Chondrocyte (in vitro differentiated cells): ENCODE measurements at regions not wholly inside any gene's neighbourhood (a gene's known extent, or its start where the extent isn't known, plus 50 kb on each side); places are given as distances from the start of the nearest gene placed in this dataset.
"Not testable (repeated sequence)": the region's sequence is repeated elsewhere in the genome, so short reads cannot be mapped to it uniquely, and the experiment has no call there.

Experiments
- DNase-seq: peaks from one replicate; pipeline ENCODE4 v3.0.0; 2021; ENCODE audit warnings: mixed read lengths, low spot score
- H3K27ac Mint-ChIP-seq: one replicate; pipeline ENCODE4 v1.8.0; 2021; ENCODE audit warnings: mild to moderate bottlenecking, moderate library complexity, mixed read lengths; ENCODE audit not compliant: unreplicated experiment
- H3K27me3 Mint-ChIP-seq: 2 replicates; pipeline ENCODE4 v1.8.0; 2021; ENCODE audit warnings: low read depth, mixed read lengths
- H3K36me3 Mint-ChIP-seq: 2 replicates; pipeline ENCODE4 v1.8.0; 2021; ENCODE audit warnings: low read depth, mixed read lengths
- H3K4me1 Mint-ChIP-seq: 2 replicates; pipeline ENCODE4 v1.8.0; 2021; ENCODE audit warnings: low read depth, mild to moderate bottlenecking, mixed read lengths
- H3K4me3 Mint-ChIP-seq: one replicate; pipeline ENCODE4 v1.8.0; 2021; ENCODE audit warnings: mild to moderate bottlenecking, moderate library complexity, mixed read lengths; ENCODE audit not compliant: unreplicated experiment
- H3K9me3 Mint-ChIP-seq: 2 replicates; pipeline ENCODE4 v1.8.0; 2021; ENCODE audit warnings: low read depth, mixed read lengths
- CTCF ChIP-seq: fragments of 200-600 bp; sonication (generic); IDR thresholded peaks from 2 replicates; pipeline ENCODE4 v1.5.0; 2021; ENCODE audit warnings: antibody characterized with exemption, mild to moderate bottlenecking, moderate library complexity

- no peak overlapping the region for H3K4me3 Mint-ChIP-seq
- H3K9me3 Mint-ChIP-seq = no peaks in the 10 kb centered on the region
- no peaks in the 10 kb centered on the region for H3K27me3 Mint-ChIP-seq
- H3K4me1 Mint-ChIP-seq = no peaks in the 10 kb centered on the region
- DNase-seq = no peak
- no peak overlapping the region for H3K27ac Mint-ChIP-seq
- TF ChIP-seq CTCF = no peak
- H3K36me3 Mint-ChIP-seq = no peaks in the 10 kb centered on the region
Observed at GRCh38 chr5:103706939-103707682, 144.5 kb upstream of the NUDT12 start.

GRCh38 chr5:103703617-103704016 is 141.0 kb upstream of the NUDT12 start:
- Mint-ChIP-seq H3K4me3 (no peak overlapping the region), H3K4me1 (no peaks in the 10 kb centered on the region), H3K27me3 (no peaks in the 10 kb centered on the region), H3K27ac (no peak overlapping the region), H3K36me3 (no peaks in the 10 kb centered on the region), H3K9me3 (peaks cover 5% of the 10 kb centered on the region)
- DNase-seq = no peak
- TF ChIP-seq CTCF = no peak

GRCh38 chr5:103693517-103693916 is 130.9 kb upstream of the NUDT12 start:
- Mint-ChIP-seq H3K9me3 (no peaks in the 10 kb centered on the region), H3K27me3 (peaks cover 4% of the 10 kb centered on the region), H3K36me3 (no peaks in the 10 kb centered on the region), H3K4me1 (no peaks in the 10 kb centered on the region), H3K27ac (no peak overlapping the region), H3K4me3 (no peak overlapping the region)
- DNase-seq = no peak
- no peak for TF ChIP-seq CTCF

GRCh38 chr5:103690676-103691075 is 128.1 kb upstream of the NUDT12 start:
- H3K27ac Mint-ChIP-seq = no peak overlapping the region
- no peak for DNase-seq
- H3K4me3 Mint-ChIP-seq = no peak overlapping the region
- H3K27me3 Mint-ChIP-seq = no peaks in the 10 kb centered on the region
- TF ChIP-seq CTCF = no peak
- no peaks in the 10 kb centered on the region for H3K9me3 Mint-ChIP-seq
- H3K36me3 Mint-ChIP-seq = no peaks in the 10 kb centered on the region
- no peaks in the 10 kb centered on the region for H3K4me1 Mint-ChIP-seq

GRCh38 chr5:103679873-103680272 is 117.3 kb upstream of the NUDT12 start:
- no peak overlapping the region for H3K4me3 Mint-ChIP-seq
- no peak overlapping the region for H3K27ac Mint-ChIP-seq
- no peak for TF ChIP-seq CTCF
- no peaks in the 10 kb centered on the region for H3K36me3 Mint-ChIP-seq
- peaks cover 1% of the 10 kb centered on the region for H3K27me3 Mint-ChIP-seq
- H3K4me1 Mint-ChIP-seq = peaks cover 14% of the 10 kb centered on the region
- peaks cover 3% of the 10 kb centered on the region for H3K9me3 Mint-ChIP-seq
- DNase-seq = no peak

GRCh38 chr5:103676198-103676597 is 113.6 kb upstream of the NUDT12 start:
- not testable (repeated sequence) for H3K36me3 Mint-ChIP-seq, H3K9me3 Mint-ChIP-seq, H3K27me3 Mint-ChIP-seq, H3K27ac Mint-ChIP-seq, DNase-seq, H3K4me3 Mint-ChIP-seq
- peaks cover 22% of the 10 kb centered on the region for H3K4me1 Mint-ChIP-seq
